GM08714 (cell line): ENCODE measurements at regions not wholly inside any gene's neighbourhood (a gene's known extent, or its start where the extent isn't known, plus 50 kb on each side); places are given as distances from the start of the nearest gene placed in this dataset.

Experiments used
- H3K4me3 ChIP-seq: fragments of 200-500 bp; sonication (Bioruptor generic); 2 replicates; pipeline ENCODE4 v1.5.1; 2014; ENCODE audit warnings: mild to moderate bottlenecking, low read length, inconsistent platforms
- ZNF274 ChIP-seq: IDR thresholded peaks from 2 replicates; pipeline ENCODE4 v1.6.1; 2012; ENCODE audit warnings: mild to moderate bottlenecking, low read depth, low read length

GRCh38 chr15:46178138-46178537 is 543.3 kb downstream of the SQOR start:
- no peak overlapping the region for H3K4me3 ChIP-seq
- no peak for TF ChIP-seq ZNF274

GRCh38 chr15:46207341-46207740 is 572.5 kb downstream of the SQOR start:
- no peak overlapping the region for H3K4me3 ChIP-seq

GRCh38 chr15:46213551-46213950 is 578.7 kb downstream of the SQOR start:
- H3K4me3 ChIP-seq: no peak overlapping the region
- TF ChIP-seq ZNF274: no peak

More at GRCh38 chr15:46207341-46207740, 572.5 kb downstream of the SQOR start:
- TF ChIP-seq ZNF274: no peak

GRCh38 chr15:46222826-46223225 is 588.0 kb downstream of the SQOR start:
- H3K4me3 ChIP-seq: no peak overlapping the region
- TF ChIP-seq ZNF274: no peak

GRCh38 chr15:46229263-46229662 is 594.4 kb downstream of the SQOR start:
- no peak overlapping the region for H3K4me3 ChIP-seq
- TF ChIP-seq ZNF274: no peak

- no peak for TF ChIP-seq ZNF274
These were observed 597.0 kb downstream of the SQOR start for GRCh38 chr15:46231786-46232185.

GRCh38 chr15:46232471-46232870 is 597.6 kb downstream of the SQOR start:
- no peak for TF ChIP-seq ZNF274
- H3K4me3 ChIP-seq: no peak overlapping the region

More at GRCh38 chr15:46231786-46232185, 597.0 kb downstream of the SQOR start:
- H3K4me3 ChIP-seq: no peak overlapping the region

- TF ChIP-seq ZNF274: no peak
These were observed 608.1 kb downstream of the SQOR start for GRCh38 chr15:46242935-46243334.

GRCh38 chr15:46251903-46252302 is 617.1 kb downstream of the SQOR start:
- no peak for TF ChIP-seq ZNF274
- H3K4me3 ChIP-seq: no peak overlapping the region

More at GRCh38 chr15:46242935-46243334, 608.1 kb downstream of the SQOR start:
- H3K4me3 ChIP-seq: no peak overlapping the region

- no peak overlapping the region for H3K4me3 ChIP-seq
- TF ChIP-seq ZNF274: no peak
These were observed 623.2 kb downstream of the SQOR start for GRCh38 chr15:46258056-46258455.

- H3K4me3 ChIP-seq: no peak overlapping the region
- TF ChIP-seq ZNF274: no peak
These were observed 626.1 kb downstream of the SQOR start for GRCh38 chr15:46260937-46261336.

- no peak for TF ChIP-seq ZNF274
- no peak overlapping the region for H3K4me3 ChIP-seq
These were observed 631.0 kb downstream of the SQOR start for GRCh38 chr15:46265664-46266347.

- no peak overlapping the region for H3K4me3 ChIP-seq
- no peak for TF ChIP-seq ZNF274
These were observed 631.8 kb downstream of the SQOR start for GRCh38 chr15:46266661-46267060.

- TF ChIP-seq ZNF274: no peak
- H3K4me3 ChIP-seq: no peak overlapping the region
These were observed 635.8 kb downstream of the SQOR start for GRCh38 chr15:46270481-46271147.

- no peak overlapping the region for H3K4me3 ChIP-seq
- no peak for TF ChIP-seq ZNF274
These were observed 640.9 kb downstream of the SQOR start for GRCh38 chr15:46275701-46276100.
